GM18519 (cell line): ENCODE measurements at regions not wholly inside any gene's neighbourhood (a gene's known extent, or its start where the extent isn't known, plus 50 kb on each side); places are given as distances from the start of the nearest gene placed in this dataset.

ENCODE experiments used
- ATAC-seq: cut with Tn5 transposase; IDR thresholded peaks from one replicate; pipeline ENCODE4 v1.9.1; 2021; ENCODE audit warnings: mild to moderate bottlenecking, moderate library complexity; ENCODE audit not compliant: unreplicated experiment, low FRiP score

- ATAC-seq, result no peak
Measured at GRCh38 chr5:175288048-175288621, 155.8 kb downstream of the DRD1 start.

- ATAC-seq, result no peak
Measured at GRCh38 chr5:175286981-175287380, 157.0 kb downstream of the DRD1 start.

GRCh38 chr5:175285261-175285660, 158.7 kb downstream of the DRD1 start:
- ATAC-seq, result no peak

GRCh38 chr5:175284806-175285205, 159.2 kb downstream of the DRD1 start:
- no peak for ATAC-seq

GRCh38 chr5:175282611-175283225, 161.3 kb downstream of the DRD1 start:
- no peak for ATAC-seq

- ATAC-seq, result no peak
Measured at GRCh38 chr5:175281714-175282113, 162.3 kb downstream of the DRD1 start.

- ATAC-seq, result no peak
Measured at GRCh38 chr5:175281257-175281656, 162.7 kb downstream of the DRD1 start.

GRCh38 chr5:175279506-175279905, 164.5 kb downstream of the DRD1 start:
- no peak for ATAC-seq

- no peak for ATAC-seq
Measured at GRCh38 chr5:175275748-175276147, 168.2 kb downstream of the DRD1 start.

- no peak for ATAC-seq
Measured at GRCh38 chr5:175275097-175275496, 168.9 kb downstream of the DRD1 start.

GRCh38 chr5:175274171-175274570, 169.8 kb downstream of the DRD1 start:
- ATAC-seq, result no peak

- ATAC-seq, result no peak
Measured at GRCh38 chr5:175264406-175264805, 179.6 kb downstream of the DRD1 start.

- ATAC-seq, result no peak
Measured at GRCh38 chr5:175263776-175264175, 180.2 kb downstream of the DRD1 start.

GRCh38 chr5:175261526-175261925, 182.5 kb downstream of the DRD1 start:
- ATAC-seq, result no peak

- ATAC-seq, result no peak
Measured at GRCh38 chr5:175261037-175261436, 182.9 kb downstream of the DRD1 start.

- ATAC-seq, result no peak
Measured at GRCh38 chr5:175257847-175258194, 186.2 kb downstream of the DRD1 start.

- ATAC-seq, result no peak
Measured at GRCh38 chr5:175257128-175257846, 186.7 kb downstream of the DRD1 start.

GRCh38 chr5:175254155-175254554, 189.8 kb downstream of the DRD1 start:
- no peak for ATAC-seq

- ATAC-seq, result no peak
Measured at GRCh38 chr5:175253597-175253996, 190.4 kb downstream of the DRD1 start.

- ATAC-seq, result no peak
Measured at GRCh38 chr5:175252234-175252805, 191.7 kb downstream of the DRD1 start.

- no peak for ATAC-seq
Measured at GRCh38 chr5:175250426-175250825, 193.6 kb downstream of the DRD1 start.

- no peak for ATAC-seq
Measured at GRCh38 chr5:175248416-175248905, 195.5 kb downstream of the DRD1 start.
